HEK293 (cell line): ENCODE measurements at regions not wholly inside any gene's neighbourhood (a gene's known extent, or its start where the extent isn't known, plus 50 kb on each side); places are given as distances from the start of the nearest gene placed in this dataset.

Experiments used
- CTCF ChIA-PET: fragments of 350-600 bp; formaldehyde crosslinking; extraction: SDS; loops from one replicate; lab custom pipeline; 2021; ENCODE audit warnings: antibody characterized with exemption; lab: Yijun Ruan, JAX
- POLR2A ChIA-PET: fragments of 300-600 bp; formaldehyde crosslinking; extraction: SDS; loops from one replicate; lab custom pipeline; 2020; ENCODE audit warnings: antibody characterized with exemption, inconsistent platforms; lab: Yijun Ruan, JAX
- H3K27ac ChIP-seq: fragments of 200-500 bp; sonication (Bioruptor generic); 2 replicates; pipeline ENCODE4 v1.5.1; 2014; ENCODE audit warnings: low read depth, low read length, control low read depth, inconsistent platforms; ENCODE audit errors: extremely low read depth
- H3K36me3 ChIP-seq, 2 experiments: fragments of 200-500 bp in 1 of 2; sonication (Bioruptor generic) in 1 of 2; 1 replicate in 1 of 2; 2 replicates in 1 of 2; pipeline ENCODE4 v1.5.1; 2014 to 2017; ENCODE audit warnings: inconsistent platforms in 2 of 2, low read length in 2 of 2; ENCODE audit not compliant: control insufficient read depth in 2 of 2, insufficient read depth in 1 of 2
- H3K4me1 ChIP-seq: fragments of 200-500 bp; sonication (Bioruptor generic); 2 replicates; pipeline ENCODE4 v1.5.1; 2014; ENCODE audit warnings: mild to moderate bottlenecking, low read length, inconsistent platforms; ENCODE audit not compliant: control insufficient read depth, insufficient read depth
- H3K4me3 ChIP-seq: 2 replicates; pipeline ENCODE4 v1.5.1; 2011; ENCODE audit warnings: low read depth, mild to moderate bottlenecking, control low read depth, low read length, moderate library complexity
- H3K9me3 ChIP-seq: fragments of 200-500 bp; sonication (Bioruptor generic); 2 replicates; pipeline ENCODE4 v1.5.1; 2014; ENCODE audit warnings: low read depth, low read length, inconsistent platforms; ENCODE audit not compliant: control insufficient read depth, insufficient read depth
- EGR2 ChIP-seq: fragments of 450-650 bp; formaldehyde crosslinking; IDR thresholded peaks from 2 replicates; pipeline ENCODE4 v1.5.1; 2016; ENCODE audit warnings: low read depth, missing biosample characterization, missing genetic modification characterization
- FEZF1 ChIP-seq: fragments of 450-650 bp; formaldehyde crosslinking; IDR thresholded peaks from 2 replicates; pipeline ENCODE4 v1.5.1; 2016; ENCODE audit warnings: missing biosample characterization, missing genetic modification characterization
- MEIS1 ChIP-seq: sonication (generic); formaldehyde crosslinking; IDR thresholded peaks from 2 replicates; pipeline ENCODE4 v1.8.1; 2022; ENCODE audit warnings: missing genetic modification reagents, mild to moderate bottlenecking, borderline replicate concordance
- MZF1 ChIP-seq: fragments of 450-650 bp; formaldehyde crosslinking; IDR thresholded peaks from 2 replicates; pipeline ENCODE4 v1.5.1; 2017; ENCODE audit warnings: missing biosample characterization, missing genetic modification characterization, borderline replicate concordance
- SCRT2 ChIP-seq: fragments of 450-650 bp; formaldehyde crosslinking; IDR thresholded peaks from 2 replicates; pipeline ENCODE4 v1.5.1; 2016; ENCODE audit warnings: missing biosample characterization, missing genetic modification characterization
- TRIM28 ChIP-seq: IDR thresholded peaks from 2 replicates; pipeline ENCODE4 v1.6.1; 2011; ENCODE audit warnings: low read length, control low read depth, borderline replicate concordance
- ZNF114 ChIP-seq: fragments of 450-650 bp; formaldehyde crosslinking; IDR thresholded peaks from 2 replicates; pipeline ENCODE4 v1.5.0; 2017; ENCODE audit warnings: missing biosample characterization, missing genetic modification characterization
- ZNF174 ChIP-seq: fragments of 450-650 bp; formaldehyde crosslinking; IDR thresholded peaks from 2 replicates; pipeline ENCODE4 v1.5.0; 2017; ENCODE audit warnings: missing biosample characterization, mild to moderate bottlenecking, missing genetic modification characterization
- ZNF23 ChIP-seq: fragments of 450-650 bp; formaldehyde crosslinking; IDR thresholded peaks from 2 replicates; pipeline ENCODE4 v1.5.1; 2016; ENCODE audit warnings: missing biosample characterization, missing genetic modification characterization, borderline replicate concordance
- ZNF311 ChIP-seq: fragments of 450-650 bp; formaldehyde crosslinking; IDR thresholded peaks from 2 replicates; pipeline ENCODE4 v1.5.1; 2017; ENCODE audit warnings: missing biosample characterization, missing genetic modification characterization, borderline replicate concordance
- ZNF350 ChIP-seq: fragments of 450-650 bp; formaldehyde crosslinking; IDR thresholded peaks from 2 replicates; pipeline ENCODE4 v1.5.0; 2017; ENCODE audit warnings: missing biosample characterization, mild to moderate bottlenecking, missing genetic modification characterization
- ZNF391 ChIP-seq: fragments of 450-650 bp; formaldehyde crosslinking; IDR thresholded peaks from 2 replicates; pipeline ENCODE4 v1.5.1; 2016; ENCODE audit warnings: low read depth, missing biosample characterization, missing genetic modification characterization, borderline replicate concordance
- ZNF423 ChIP-seq: fragments of 450-650 bp; formaldehyde crosslinking; IDR thresholded peaks from 2 replicates; pipeline ENCODE4 v1.5.1; 2016; ENCODE audit warnings: missing biosample characterization, missing genetic modification characterization
- ZNF473 ChIP-seq: fragments of 450-650 bp; formaldehyde crosslinking; IDR thresholded peaks from 2 replicates; pipeline ENCODE4 v1.5.1; 2017; ENCODE audit warnings: missing biosample characterization, missing genetic modification characterization
- ZNF48 ChIP-seq: fragments of 450-650 bp; formaldehyde crosslinking; IDR thresholded peaks from 2 replicates; pipeline ENCODE4 v1.5.1; 2016; ENCODE audit warnings: missing biosample characterization, missing genetic modification characterization
- ZNF501 ChIP-seq: fragments of 450-650 bp; formaldehyde crosslinking; IDR thresholded peaks from 2 replicates; pipeline ENCODE4 v1.5.1; 2016; ENCODE audit warnings: missing biosample characterization, missing genetic modification characterization
- ZNF510 ChIP-seq: fragments of 450-650 bp; formaldehyde crosslinking; IDR thresholded peaks from 2 replicates; pipeline ENCODE4 v1.5.1; 2018; ENCODE audit warnings: mild to moderate bottlenecking, missing genetic modification characterization, missing biosample characterization; ENCODE audit not compliant: insufficient replicate concordance
- ZNF549 ChIP-seq: fragments of 450-650 bp; IDR thresholded peaks from 2 replicates; pipeline ENCODE4 v1.5.1; 2018; ENCODE audit warnings: missing biosample characterization, missing genetic modification characterization, mild to moderate bottlenecking, inconsistent platforms, moderate library complexity
- ZNF585B ChIP-seq: fragments of 450-650 bp; formaldehyde crosslinking; IDR thresholded peaks from 2 replicates; pipeline ENCODE4 v1.5.1; 2016; ENCODE audit warnings: missing biosample characterization, missing genetic modification characterization
- ZNF623 ChIP-seq: fragments of 450-650 bp; formaldehyde crosslinking; IDR thresholded peaks from 2 replicates; pipeline ENCODE4 v1.5.1; 2016; ENCODE audit warnings: missing biosample characterization, missing genetic modification characterization
- ZNF670 ChIP-seq: fragments of 450-650 bp; formaldehyde crosslinking; IDR thresholded peaks from 2 replicates; pipeline ENCODE4 v1.5.1; 2016; ENCODE audit warnings: missing biosample characterization, missing genetic modification characterization, low read depth
- ZSCAN23 ChIP-seq: fragments of 450-650 bp; formaldehyde crosslinking; IDR thresholded peaks from 2 replicates; pipeline ENCODE4 v1.5.1; 2016; ENCODE audit warnings: missing biosample characterization, missing genetic modification characterization
- ZXDB ChIP-seq: fragments of 450-650 bp; formaldehyde crosslinking; IDR thresholded peaks from 2 replicates; pipeline ENCODE4 v1.5.1; 2016; ENCODE audit warnings: missing biosample characterization, missing genetic modification characterization
- TF ChIP-seq, protein P1 (sequence below): fragments of 450-650 bp; formaldehyde crosslinking; IDR thresholded peaks from 2 replicates; pipeline ENCODE4 v1.5.1; 2016; ENCODE audit warnings: missing biosample characterization, missing genetic modification characterization
- TF ChIP-seq, protein P2 (sequence below): fragments of 450-650 bp; formaldehyde crosslinking; IDR thresholded peaks from 2 replicates; pipeline ENCODE4 v1.5.1; 2017; ENCODE audit warnings: missing biosample characterization, missing genetic modification characterization
- TF ChIP-seq, protein P3 (sequence below): fragments of 450-650 bp; IDR thresholded peaks from 2 replicates; pipeline ENCODE4 v1.5.1; 2018; ENCODE audit warnings: missing biosample characterization, mild to moderate bottlenecking, missing genetic modification characterization
- TF ChIP-seq, protein P4 (sequence below): fragments of 450-650 bp; IDR thresholded peaks from 2 replicates; pipeline ENCODE4 v1.5.1; 2018; ENCODE audit warnings: missing biosample characterization, missing genetic modification characterization

DNA sequence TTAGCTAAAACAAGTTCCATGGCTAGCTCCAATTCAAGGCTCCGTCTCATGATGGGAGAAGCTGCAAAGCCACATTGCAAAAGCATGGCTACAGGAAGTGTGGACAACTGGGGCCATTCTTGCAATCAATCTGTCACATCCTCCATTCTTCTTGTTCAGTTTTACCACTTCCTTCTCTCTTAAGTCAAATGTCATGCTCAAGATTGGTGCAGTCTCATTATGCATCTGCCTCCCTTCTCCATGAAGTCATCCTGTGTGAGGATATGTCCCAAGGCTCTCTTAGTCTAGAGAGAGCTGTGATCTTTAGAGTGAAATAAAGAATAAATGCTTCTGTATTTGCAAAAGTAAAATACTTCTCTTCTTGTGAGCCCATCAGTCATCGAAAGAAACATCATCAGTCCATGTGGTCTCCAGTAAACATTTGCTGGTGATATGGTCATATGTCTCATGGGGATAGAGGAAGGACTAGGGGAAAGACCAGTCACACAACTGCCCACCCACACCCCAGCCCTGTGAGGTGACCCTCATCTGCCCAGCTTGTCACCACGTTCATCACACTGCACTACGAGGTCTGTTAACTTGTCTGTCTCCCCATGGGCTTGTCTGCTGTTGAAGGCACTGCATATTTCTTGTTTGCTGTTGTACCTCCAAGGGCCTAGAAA lies 303.0 kb downstream of the NUAK1 start:
- no peaks in the 10 kb centered on the region for H3K9me3 ChIP-seq
- H3K4me3 ChIP-seq = no peak overlapping the region
- ChIA-PET POLR2A (no interaction called here), CTCF (no interaction called here)
- TF ChIP-seq ZNF391 (tag by site-specific recombination) (no peak), TRIM28 (no peak), ZNF623 (tag by site-specific recombination) (no peak), MZF1 (tag by site-specific recombination) (no peak), MEIS1 (CRISPR knock-in tag) (no peak), FEZF1 (no peak), SCRT2 (no peak), ZNF311 (tag by site-specific recombination) (no peak)
- TF ChIP-seq, protein P1, sequence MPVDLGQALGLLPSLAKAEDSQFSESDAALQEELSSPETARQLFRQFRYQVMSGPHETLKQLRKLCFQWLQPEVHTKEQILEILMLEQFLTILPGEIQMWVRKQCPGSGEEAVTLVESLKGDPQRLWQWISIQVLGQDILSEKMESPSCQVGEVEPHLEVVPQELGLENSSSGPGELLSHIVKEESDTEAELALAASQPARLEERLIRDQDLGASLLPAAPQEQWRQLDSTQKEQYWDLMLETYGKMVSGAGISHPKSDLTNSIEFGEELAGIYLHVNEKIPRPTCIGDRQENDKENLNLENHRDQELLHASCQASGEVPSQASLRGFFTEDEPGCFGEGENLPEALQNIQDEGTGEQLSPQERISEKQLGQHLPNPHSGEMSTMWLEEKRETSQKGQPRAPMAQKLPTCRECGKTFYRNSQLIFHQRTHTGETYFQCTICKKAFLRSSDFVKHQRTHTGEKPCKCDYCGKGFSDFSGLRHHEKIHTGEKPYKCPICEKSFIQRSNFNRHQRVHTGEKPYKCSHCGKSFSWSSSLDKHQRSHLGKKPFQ (tag by site-specific recombination) = no peak
- H3K36me3 ChIP-seq = no peaks in the 10 kb centered on the region
- H3K4me1 ChIP-seq = no peaks in the 10 kb centered on the region
- H3K27ac ChIP-seq = no peak overlapping the region

DNA sequence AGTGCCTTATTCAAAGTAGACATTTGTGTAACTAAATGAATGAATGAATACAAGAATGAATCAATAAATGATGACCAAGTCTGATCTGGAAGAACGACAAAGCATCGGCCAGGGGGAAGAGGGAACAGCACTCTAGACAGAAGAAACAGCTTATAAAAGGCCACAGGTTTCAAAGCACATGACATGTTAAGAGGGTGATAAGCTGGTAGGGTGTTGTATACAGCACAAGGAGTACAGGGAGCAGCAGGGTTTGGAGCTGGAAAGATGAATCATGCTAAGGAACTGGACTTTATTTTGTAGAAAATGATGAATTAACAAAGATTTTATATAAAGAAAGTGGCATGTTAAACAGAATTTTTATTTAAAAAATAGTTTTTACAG lies 302.5 kb downstream of the NUAK1 start:
- TF ChIP-seq ZNF23 (tag by site-specific recombination) = no peak
- no peak for TF ChIP-seq ZNF423
- no peak for TF ChIP-seq ZNF114 (tag by site-specific recombination)
- no peak for TF ChIP-seq ZNF174 (tag by site-specific recombination)
- no peak for TF ChIP-seq ZXDB
- no peak for TF ChIP-seq ZNF501 (tag by site-specific recombination)
- TF ChIP-seq ZSCAN23 = no peak
- no peak for TF ChIP-seq EGR2
- no peak for TF ChIP-seq ZNF670 (tag by site-specific recombination)
- TF ChIP-seq ZNF585B (tag by site-specific recombination) = no peak
- TF ChIP-seq ZNF549 (tag by site-specific recombination) = no peak
- TF ChIP-seq, protein P2, sequence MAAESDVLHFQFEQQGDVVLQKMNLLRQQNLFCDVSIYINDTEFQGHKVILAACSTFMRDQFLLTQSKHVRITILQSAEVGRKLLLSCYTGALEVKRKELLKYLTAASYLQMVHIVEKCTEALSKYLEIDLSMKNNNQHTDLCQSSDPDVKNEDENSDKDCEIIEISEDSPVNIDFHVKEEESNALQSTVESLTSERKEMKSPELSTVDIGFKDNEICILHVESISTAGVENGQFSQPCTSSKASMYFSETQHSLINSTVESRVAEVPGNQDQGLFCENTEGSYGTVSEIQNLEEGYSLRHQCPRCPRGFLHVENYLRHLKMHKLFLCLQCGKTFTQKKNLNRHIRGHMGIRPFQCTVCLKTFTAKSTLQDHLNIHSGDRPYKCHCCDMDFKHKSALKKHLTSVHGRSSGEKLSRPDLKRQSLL = no peak
- no peak for TF ChIP-seq ZNF350 (tag by site-specific recombination)
- TF ChIP-seq ZNF48 (tag by site-specific recombination) = no peak
- TF ChIP-seq, protein P3, sequence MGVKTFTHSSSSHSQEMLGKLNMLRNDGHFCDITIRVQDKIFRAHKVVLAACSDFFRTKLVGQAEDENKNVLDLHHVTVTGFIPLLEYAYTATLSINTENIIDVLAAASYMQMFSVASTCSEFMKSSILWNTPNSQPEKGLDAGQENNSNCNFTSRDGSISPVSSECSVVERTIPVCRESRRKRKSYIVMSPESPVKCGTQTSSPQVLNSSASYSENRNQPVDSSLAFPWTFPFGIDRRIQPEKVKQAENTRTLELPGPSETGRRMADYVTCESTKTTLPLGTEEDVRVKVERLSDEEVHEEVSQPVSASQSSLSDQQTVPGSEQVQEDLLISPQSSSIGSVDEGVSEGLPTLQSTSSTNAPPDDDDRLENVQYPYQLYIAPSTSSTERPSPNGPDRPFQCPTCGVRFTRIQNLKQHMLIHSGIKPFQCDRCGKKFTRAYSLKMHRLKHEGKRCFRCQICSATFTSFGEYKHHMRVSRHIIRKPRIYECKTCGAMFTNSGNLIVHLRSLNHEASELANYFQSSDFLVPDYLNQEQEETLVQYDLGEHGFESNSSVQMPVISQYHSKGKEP (tag by site-specific recombination) = no peak
- TF ChIP-seq ZNF510 (tag by site-specific recombination) = no peak
- no peak for TF ChIP-seq ZNF473 (tag by site-specific recombination)
- TF ChIP-seq, protein P4, sequence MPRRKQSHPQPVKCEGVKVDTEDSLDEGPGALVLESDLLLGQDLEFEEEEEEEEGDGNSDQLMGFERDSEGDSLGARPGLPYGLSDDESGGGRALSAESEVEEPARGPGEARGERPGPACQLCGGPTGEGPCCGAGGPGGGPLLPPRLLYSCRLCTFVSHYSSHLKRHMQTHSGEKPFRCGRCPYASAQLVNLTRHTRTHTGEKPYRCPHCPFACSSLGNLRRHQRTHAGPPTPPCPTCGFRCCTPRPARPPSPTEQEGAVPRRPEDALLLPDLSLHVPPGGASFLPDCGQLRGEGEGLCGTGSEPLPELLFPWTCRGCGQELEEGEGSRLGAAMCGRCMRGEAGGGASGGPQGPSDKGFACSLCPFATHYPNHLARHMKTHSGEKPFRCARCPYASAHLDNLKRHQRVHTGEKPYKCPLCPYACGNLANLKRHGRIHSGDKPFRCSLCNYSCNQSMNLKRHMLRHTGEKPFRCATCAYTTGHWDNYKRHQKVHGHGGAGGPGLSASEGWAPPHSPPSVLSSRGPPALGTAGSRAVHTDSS (tag by site-specific recombination) = no peak
- no peak for TF ChIP-seq SCRT2
- POLR2A ChIA-PET = no interaction called here
- Histone ChIP-seq H3K9me3 (no peaks in the 10 kb centered on the region), H3K4me1 (no peaks in the 10 kb centered on the region), H3K4me3 (no peak overlapping the region), H3K27ac (no peak overlapping the region), H3K36me3 (no peaks in the 10 kb centered on the region)
- CTCF ChIA-PET = no interaction called here
